KG1 (cell line): ENCODE measurements at regions not wholly inside any gene's neighbourhood (a gene's known extent, or its start where the extent isn't known, plus 50 kb on each side); places are given as distances from the start of the nearest gene placed in this dataset.
A peak's percentile ranks its signal among the peaks of the same experiment; 100 is the strongest.

Source experiments
- DNase-seq: peaks from one replicate; lab custom pipeline; 2025; lab: John Stamatoyannopoulos, UW

GRCh38 chr11:8799273-8799672, 111.7 kb upstream of the AKIP1 start:
- DNase-seq, result no peak

GRCh38 chr11:8800520-8801110, 110.4 kb upstream of the AKIP1 start:
- no peak for DNase-seq

GRCh38 chr11:8801121-8801520, 109.9 kb upstream of the AKIP1 start:
- DNase-seq, result no peak

- DNase-seq, result no peak
Observed at GRCh38 chr11:8802251-8802650, 108.7 kb upstream of the AKIP1 start.

GRCh38 chr11:8803973-8804372, 107.0 kb upstream of the AKIP1 start:
- DNase-seq, result no peak

- no peak for DNase-seq
Observed at GRCh38 chr11:8805296-8805695, 105.7 kb upstream of the AKIP1 start.

- no peak for DNase-seq
Observed at GRCh38 chr11:8806974-8807373, 104.0 kb upstream of the AKIP1 start.

GRCh38 chr11:8807544-8808225, 103.3 kb upstream of the AKIP1 start:
- DNase-seq, result no peak

GRCh38 chr11:8808226-8808585, 102.8 kb upstream of the AKIP1 start:
- no peak for DNase-seq

- no peak for DNase-seq
Observed at GRCh38 chr11:8809241-8809938, 101.6 kb upstream of the AKIP1 start.

GRCh38 chr11:8809939-8810539, 101.0 kb upstream of the AKIP1 start:
- DNase-seq, result no peak

- no peak for DNase-seq
Observed at GRCh38 chr11:8810540-8811301, 100.3 kb upstream of the AKIP1 start.

GRCh38 chr11:8811571-8811970, 99.4 kb upstream of the AKIP1 start:
- no peak for DNase-seq

GRCh38 chr11:8812438-8812837, 98.6 kb upstream of the AKIP1 start:
- DNase-seq, result no peak

GRCh38 chr11:8813658-8814057, 97.3 kb upstream of the AKIP1 start:
- peak; percentile 33 for DNase-seq

GRCh38 chr11:8814209-8814922, 96.6 kb upstream of the AKIP1 start:
- no peak for DNase-seq

- no peak for DNase-seq
Observed at GRCh38 chr11:8814923-8815240, 96.1 kb upstream of the AKIP1 start.

- DNase-seq, result no peak
Observed at GRCh38 chr11:8818421-8818820, 92.6 kb upstream of the AKIP1 start.

GRCh38 chr11:8820401-8820800, 90.6 kb upstream of the AKIP1 start:
- DNase-seq, result no peak

- no peak for DNase-seq
Observed at GRCh38 chr11:8822469-8822868, 88.5 kb upstream of the AKIP1 start.

- DNase-seq, result no peak
Observed at GRCh38 chr11:8823174-8823742, 87.7 kb upstream of the AKIP1 start.
